COR-L47 (cell line): ENCODE measurements at regions not wholly inside any gene's neighbourhood (a gene's known extent, or its start where the extent isn't known, plus 50 kb on each side); places are given as distances from the start of the nearest gene placed in this dataset.

Source experiments
- DNase-seq: peaks from one replicate; lab custom pipeline; 2025; lab: John Stamatoyannopoulos, UW

GRCh38 chr7:20945451-20945850 is 158.8 kb upstream of the SP8 start:
- no peak for DNase-seq

- no peak for DNase-seq
Observed at GRCh38 chr7:20952916-20953315, 166.2 kb upstream of the SP8 start.

DNA sequence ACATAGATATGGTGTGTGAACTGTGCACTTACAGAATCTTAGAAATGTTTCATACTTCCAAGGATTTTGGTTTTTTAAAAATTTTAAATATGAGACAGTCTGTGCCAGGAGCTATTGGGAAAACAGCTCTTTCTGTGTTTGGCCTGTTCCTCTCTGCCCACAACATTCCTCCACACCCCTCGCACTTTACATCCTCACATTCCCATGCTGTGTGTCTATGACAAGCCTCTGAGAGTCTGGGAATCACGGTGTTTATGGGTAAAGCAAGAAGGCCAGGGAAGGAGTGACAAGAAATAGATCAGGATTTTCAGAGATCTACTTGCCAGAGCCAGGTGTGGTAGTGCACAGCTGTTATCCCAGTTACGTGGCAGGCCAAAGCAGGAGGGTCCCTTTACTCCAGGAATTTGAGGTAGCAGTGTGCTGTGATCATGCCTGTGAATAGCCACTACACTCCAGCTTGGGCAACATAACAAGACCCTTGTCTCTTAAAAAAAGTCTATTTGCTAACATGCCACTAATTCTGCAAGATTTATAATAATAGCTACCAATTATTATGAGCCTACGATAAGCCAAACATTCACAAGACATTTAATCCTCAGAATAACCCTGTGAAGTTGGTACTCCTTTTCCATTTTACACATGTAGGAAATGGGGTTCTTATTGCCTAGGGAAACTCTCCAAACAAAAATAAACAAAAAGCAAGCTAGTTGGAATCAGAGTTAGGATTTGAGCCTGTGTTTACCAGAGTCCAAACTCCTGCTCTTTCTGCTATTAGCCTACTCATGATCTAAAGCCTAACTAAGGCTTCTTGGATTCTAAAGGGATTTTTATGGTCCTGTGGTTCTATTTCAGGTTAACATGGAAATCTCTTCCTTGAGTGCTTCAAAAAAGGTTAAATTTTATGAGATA is 168.3 kb upstream of the SP8 start:
- no peak for DNase-seq

- peak; percentile 77 for DNase-seq
Observed at GRCh38 chr7:20958572-20958971, 171.9 kb upstream of the SP8 start.

- no peak for DNase-seq
Observed at GRCh38 chr7:20959281-20959680, 172.6 kb upstream of the SP8 start.

DNA sequence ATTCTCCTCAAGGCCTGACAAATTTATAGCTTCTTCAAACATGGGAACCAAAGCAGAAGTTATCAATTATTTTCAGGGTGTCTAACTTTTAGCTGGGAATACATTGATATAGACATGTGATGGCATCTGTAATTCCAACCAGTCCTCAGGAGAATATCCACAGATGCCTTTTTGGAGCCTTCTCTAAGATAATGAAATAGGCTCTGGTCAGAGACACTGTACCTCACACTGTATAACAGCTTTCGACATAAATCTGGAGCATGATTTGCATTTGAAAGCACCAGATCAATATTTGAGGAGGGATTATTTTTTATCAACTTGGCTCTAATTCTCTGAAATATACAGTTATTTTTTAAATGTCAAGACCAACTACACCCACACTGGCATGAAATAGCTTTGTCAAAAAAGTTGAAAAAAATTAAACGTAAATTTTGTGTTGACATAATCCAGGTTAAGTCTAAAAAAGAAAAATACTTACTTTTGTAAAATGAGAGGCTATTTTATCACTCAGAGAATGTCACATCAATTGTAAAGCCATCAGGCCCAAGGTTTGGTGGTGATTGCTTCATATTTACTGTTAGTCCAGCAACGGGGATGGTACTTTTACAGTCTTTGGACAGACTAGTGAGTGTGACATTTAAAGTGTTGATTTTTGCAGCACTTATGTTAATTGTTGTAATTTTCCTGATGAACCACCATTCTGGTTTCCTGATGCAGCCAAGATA is 177.0 kb upstream of the SP8 start:
- DNase-seq: no peak

DNA sequence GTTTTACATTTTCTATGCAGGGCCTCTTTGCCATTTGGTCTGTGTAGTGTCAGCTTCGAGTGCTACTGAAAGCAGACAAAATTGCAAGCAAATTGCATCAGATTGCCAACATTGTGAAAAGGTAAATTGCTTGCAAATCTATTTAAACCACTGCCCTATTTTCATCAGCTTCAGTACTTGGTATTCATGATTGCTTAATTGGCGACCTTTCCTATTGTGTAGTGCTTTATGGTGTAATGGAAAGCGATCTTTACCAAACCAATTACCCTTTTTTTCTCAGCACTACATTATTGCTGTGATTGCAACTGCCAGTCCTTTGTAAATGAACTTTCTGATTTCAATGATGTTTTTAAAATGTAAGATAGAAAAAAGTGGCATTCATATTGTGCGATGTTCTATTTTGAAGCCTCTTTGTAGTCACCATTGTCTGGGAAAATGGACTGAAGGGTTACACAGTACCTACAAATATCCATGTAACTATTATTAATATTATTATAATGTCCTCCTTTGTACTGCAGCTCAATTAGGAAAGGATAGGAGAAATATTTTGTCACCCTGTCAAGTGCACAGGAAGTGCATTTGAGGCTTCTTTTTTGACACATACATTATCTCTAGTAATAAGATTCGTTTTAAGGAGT is 177.7 kb upstream of the SP8 start:
- DNase-seq: peak; percentile 94

DNA sequence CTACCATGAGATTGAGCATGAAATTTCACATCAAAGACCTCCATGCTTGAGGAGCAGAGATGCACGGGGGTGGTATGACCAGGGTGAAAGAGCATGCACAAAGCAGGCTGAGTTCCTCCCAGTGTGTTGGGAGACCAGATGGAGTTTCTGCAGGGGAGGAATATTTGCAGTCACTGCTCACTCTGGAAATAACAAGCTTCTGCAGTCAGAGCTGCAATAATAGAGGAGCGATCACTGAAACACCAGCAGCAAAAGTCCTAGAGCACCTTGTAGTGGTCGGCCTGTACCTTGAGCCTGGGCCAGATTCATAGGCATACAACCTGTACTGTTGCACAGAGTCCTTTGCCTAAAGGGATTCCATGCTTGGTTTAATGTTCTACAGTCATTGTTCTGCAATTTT is 184.5 kb upstream of the SP8 start:
- no peak for DNase-seq

DNA sequence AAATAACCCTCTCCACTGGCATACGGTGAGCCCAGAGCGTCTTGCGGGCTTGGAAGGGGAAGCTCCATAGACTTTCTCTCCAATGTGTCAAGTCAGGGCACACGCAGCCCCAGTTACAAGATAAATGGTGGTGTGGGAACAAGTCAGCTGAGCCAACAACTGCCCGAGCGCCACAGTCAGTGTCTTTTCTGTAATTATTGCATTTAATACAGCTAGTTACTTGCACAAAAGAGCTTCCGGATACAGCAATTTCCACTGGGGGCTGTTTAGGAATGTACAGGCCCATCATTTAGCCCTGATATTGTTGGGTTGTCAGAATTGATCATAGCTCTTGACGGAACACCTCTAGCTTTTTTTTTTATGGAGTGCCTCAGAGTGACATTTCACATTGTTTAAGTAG is 193.5 kb upstream of the SP8 start:
- DNase-seq: no peak

GRCh38 chr7:20980668-20981264 is 194.1 kb upstream of the SP8 start:
- DNase-seq: no peak

DNA sequence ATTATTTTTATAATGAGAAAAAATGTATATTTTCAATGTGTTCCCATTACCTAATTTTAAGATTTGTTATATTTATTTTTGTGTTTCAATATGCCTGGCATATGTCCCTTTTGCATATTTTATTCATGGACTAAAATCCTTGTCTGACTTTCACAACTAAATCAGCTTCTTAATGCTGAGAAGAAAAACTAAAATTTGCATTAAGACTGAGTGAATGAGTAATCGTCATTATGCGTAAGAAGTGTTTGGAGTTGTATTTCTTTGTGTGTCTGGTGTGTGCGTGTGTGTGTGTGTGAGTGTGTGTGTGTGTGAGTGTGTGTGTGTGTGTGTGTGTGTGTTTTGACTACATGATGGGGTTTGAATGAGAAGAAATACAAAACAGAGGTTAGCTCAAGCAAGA is 201.7 kb upstream of the SP8 start:
- no peak for DNase-seq

DNA sequence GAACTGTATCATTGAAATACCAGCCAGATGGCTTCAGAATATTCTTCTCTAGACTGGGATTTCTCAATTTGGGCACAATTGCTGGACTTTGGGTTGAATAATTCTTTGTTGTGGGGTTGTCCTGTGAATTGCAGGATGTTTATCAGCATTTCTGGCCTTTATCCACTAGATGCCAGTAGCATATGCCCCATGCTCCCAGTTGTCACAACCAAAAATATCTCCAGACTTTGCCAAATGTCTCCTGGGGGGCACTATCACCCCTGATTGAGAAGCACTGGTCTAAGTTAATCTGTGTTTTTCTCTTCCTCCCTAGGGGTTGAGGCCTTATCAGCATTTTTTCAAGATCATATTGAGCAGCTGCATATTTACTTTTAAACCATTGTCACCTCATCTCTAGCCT is 204.9 kb upstream of the SP8 start:
- DNase-seq: peak; percentile 58

DNA sequence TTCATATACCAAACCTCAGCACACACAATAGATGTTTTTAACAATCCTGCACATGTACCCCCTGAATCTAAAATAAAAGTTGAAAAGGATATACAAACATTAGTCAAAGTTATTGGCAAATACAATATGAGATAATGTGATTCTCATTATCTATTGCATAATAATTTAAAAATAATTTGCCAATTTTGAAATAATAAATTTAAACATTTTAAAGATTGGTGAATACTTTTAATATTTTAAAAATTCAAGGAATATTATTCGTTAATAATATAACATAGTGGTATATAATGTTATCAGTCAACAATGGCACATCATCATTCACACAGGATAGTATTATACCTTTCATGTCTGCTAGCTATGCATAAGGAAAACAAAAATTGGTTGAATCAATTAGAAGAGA is 207.0 kb upstream of the SP8 start:
- DNase-seq: no peak

DNA sequence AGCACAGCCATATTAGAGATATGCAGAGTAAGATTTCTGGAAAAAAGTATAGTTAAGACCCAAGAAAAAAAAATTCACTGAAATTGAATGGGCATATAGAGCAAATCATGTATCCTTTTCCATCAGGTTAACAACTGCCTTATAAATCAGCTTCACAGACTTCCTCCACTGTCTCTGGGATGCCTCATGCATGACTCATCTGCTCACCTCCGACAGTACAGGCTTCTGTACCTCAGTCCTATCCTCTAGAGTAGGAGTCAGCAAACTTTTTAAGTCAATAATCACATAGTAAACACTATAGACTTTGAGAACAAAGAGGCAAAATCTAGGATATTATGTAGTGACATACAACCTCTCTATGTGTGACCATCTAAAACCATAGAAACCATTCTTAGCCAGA is 211.6 kb upstream of the SP8 start:
- no peak for DNase-seq

GRCh38 chr7:21011153-21011552 is 224.5 kb upstream of the SP8 start:
- DNase-seq: no peak

- no peak for DNase-seq
Observed at GRCh38 chr7:21013765-21014539, 227.3 kb upstream of the SP8 start.

DNA sequence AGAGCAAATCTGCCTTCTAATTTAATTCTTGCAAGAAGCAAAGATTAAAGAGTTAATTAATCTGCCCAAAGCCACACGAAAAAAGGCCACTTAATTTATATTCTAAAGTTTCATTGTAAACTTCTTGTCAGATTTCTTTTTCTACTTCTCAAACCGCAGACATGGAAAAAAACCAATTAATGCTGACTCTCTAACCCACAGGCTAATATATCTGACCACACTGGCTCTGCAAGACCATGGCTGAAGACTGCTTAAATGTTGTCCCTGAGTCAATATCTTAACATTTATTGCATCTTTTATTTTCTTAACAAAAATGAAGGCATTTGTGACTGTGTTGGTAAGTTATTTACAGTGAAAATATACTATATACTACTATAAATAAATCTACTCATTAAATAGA is 234.0 kb upstream of the SP8 start:
- no peak for DNase-seq

GRCh38 chr7:21023841-21024484 is 237.3 kb upstream of the SP8 start:
- no peak for DNase-seq

- no peak for DNase-seq
Observed at GRCh38 chr7:21024485-21024867, 237.8 kb upstream of the SP8 start.

DNA sequence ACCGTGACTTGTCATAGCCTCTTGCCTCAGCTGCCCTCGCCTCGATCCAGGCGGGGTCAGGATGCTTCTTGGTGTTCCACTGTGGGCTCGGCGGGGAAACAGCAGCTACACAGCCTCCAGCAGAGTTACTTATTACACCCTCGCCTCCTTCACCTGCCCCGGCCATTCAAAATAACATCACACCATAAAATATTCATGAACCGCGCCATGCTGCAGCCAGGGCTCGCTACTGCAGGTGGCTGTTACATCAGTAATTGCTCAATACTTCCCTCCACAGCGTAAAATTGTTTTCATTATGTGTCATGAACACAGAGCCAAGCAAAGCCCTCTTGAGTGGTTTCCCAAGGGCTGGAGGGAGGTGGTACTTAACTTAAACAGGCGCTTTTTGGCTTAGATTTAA is 241.5 kb upstream of the SP8 start:
- peak; percentile 93 for DNase-seq

GRCh38 chr7:21028599-21028998 is 241.9 kb upstream of the SP8 start:
- peak; percentile 64 for DNase-seq
